GM18909 (cell line): ENCODE measurements at regions not wholly inside any gene's neighbourhood (a gene's known extent, or its start where the extent isn't known, plus 50 kb on each side); places are given as distances from the start of the nearest gene placed in this dataset.
"Not testable (repeated sequence)": the region's sequence is repeated elsewhere in the genome, so short reads cannot be mapped to it uniquely, and the experiment has no call there.

ENCODE experiments used
- ATAC-seq: cut with Tn5 transposase; IDR thresholded peaks from one replicate; pipeline ENCODE4 v1.9.1; 2021; ENCODE audit warnings: mild to moderate bottlenecking; ENCODE audit not compliant: unreplicated experiment, poor library complexity

DNA sequence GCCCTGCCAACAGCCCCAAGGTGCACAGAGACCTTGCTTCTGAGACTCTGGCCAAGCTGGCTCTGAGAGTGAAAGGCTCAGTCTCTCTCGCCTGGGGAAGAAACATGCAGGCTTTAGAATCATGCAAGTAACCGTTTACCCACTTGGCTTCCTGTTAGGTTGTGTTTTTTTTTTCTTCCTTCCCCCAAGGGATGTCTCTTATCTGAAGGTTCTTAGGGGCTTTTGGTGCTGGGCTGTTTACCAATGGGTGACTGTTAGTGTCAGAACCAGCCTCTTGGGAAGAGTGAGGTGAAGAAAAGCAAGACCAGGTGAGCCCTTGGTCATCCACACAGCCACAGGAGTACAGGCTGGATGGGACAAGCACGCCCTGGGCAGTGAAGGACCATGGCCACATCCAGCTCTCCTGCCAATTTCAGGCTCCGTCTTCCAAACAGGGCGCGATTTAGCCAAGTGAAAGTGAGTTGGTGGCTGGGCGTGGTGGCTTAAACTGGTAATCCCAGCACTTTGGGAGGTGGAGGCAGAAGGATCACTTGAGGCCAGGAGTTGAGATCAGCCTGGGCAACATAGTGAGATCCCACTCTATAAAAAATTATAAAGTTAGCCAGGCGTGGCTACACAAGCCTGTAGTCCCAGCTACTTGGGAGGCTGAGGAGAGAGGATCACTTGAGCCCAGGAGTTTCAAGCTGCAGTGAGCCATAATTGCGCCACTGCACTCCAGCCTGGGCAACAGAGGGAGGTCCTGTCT is 76.3 kb upstream of the CUX1 start:
- peak; percentile 55 for ATAC-seq

DNA sequence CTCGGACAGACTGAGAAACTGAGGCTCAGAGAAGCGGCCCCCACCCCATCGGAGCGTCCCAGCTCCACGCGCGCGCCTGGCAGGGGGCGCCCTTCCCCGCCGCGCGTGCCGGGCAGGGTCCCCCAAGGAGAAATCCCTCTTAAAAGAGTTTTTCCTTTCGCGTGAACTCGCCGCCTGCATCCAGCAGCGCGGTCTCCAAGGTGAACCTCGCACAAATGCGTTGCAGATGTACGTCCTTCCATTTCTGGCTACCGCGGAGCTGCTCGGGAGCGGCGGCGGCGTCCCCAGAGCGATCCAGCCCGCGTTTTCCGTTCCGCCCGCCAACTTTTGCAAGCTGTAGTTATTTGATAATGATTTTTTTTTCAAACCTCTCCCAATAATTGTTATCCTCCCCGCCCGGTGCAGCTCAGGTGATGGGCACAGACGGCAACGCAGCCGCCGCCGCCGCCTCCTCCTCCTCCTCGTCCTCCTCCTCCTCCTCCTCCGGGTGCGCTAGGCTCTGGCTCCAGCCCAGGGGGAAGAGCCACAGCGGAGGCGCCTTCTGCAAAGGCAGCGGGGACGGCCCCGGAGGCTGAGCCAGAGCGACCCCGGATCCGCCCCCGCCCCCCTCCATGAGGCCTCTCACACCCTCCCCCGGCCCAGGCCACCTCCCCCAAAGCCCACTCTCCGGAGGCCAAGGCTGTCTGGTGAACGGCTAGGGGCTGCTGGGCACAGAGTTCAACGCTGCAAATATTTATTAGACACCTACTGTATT is 74.0 kb upstream of the CUX1 start:
- ATAC-seq, result no peak

DNA sequence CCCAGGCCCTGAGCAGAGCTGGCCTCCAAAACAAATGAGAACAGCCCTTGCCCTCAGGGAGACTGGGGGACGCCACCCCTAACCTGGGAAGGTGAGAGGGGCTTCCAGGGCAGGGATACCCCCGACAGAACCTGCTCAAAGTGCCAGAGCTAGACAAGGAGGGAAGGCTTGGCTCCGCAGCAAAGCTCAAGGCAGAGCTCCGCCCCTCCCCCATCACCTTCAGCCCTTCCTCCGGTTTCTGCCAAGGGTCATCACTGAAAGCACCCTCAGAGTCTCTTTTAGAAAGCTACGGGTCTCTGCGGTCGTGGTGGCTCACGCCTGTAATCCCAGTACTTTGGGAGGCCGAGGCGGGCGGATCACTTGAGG is 73.4 kb upstream of the CUX1 start:
- no peak for ATAC-seq

DNA sequence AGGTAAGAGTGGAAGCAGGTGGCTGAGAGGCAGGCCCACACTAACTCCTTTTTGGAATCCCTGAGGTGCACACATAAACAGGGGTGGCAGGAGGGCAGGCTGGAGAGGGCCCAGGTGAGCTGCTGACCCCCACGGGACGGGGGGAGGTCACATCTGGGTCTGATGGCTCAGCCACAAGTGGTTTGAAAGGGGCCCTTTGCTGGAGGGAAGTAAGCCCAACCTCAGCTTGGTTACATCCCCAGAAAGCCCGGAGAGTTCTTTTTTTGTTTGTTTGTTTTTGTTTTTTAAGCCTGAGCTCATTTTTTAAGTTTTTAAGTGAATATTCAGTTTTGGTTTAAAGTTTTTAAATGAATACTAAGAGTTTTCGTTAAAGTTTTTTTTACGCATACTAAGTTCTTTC is 72.8 kb upstream of the CUX1 start:
- ATAC-seq, result no peak

DNA sequence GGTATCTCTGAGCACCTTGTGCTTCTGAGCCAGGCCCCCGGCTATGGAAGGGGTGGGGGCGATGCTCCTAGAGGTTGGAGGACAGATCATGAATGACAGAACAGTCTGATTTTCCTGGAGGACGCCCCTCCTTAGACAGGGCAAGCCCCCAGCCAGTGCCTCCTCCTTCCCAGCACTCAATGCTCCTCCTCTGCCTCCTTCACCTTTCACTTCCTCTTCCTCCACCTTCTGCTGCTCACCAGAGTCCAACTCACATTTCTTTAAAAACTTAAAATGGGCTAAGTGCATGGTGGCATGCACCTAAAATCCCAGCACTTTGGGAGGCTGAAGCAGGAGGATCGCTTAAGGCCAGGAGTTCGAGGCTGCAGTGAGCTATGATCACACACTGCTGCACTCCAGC is 71.1 kb upstream of the CUX1 start:
- ATAC-seq, result peak; percentile 54

DNA sequence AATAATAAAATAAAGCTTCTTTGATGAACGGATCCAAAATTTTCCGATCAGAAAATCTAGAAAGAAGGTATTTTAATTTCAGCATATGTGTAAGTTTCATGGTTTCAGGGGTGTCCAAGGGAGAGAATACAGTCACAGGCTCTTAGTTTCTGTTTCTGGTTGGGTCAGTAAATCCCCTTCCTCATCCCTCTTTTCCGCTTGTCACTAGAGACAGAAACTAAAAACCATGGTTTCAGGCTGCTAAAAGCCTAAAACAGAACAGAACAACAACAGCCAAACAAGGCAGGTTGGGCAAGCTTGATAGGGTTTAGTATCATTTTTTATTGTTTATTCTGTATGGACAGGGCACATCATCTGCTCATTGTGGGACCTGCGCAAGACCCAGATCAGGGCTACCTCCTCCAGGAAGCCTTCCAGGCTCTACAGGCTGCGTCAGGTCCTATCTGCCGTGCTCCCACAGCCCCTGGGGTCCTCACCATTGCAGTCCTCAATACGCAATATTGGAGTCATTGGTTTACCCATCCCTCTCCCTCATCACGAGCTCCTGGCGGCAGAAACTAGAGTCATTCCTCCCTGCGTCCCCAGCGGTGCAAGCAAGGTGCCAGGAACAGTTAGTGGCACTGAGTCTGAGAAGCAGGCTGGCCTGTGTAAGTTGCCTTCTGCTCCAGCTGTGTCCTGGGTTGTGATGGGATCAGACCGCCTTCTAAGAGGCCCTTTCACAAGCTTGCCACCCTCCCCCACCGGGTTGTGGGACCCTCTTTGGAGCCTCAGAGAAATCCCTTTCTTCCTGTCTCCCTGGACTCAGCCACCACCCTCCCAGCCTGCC is 70.2 kb upstream of the CUX1 start:
- ATAC-seq, result no peak

DNA sequence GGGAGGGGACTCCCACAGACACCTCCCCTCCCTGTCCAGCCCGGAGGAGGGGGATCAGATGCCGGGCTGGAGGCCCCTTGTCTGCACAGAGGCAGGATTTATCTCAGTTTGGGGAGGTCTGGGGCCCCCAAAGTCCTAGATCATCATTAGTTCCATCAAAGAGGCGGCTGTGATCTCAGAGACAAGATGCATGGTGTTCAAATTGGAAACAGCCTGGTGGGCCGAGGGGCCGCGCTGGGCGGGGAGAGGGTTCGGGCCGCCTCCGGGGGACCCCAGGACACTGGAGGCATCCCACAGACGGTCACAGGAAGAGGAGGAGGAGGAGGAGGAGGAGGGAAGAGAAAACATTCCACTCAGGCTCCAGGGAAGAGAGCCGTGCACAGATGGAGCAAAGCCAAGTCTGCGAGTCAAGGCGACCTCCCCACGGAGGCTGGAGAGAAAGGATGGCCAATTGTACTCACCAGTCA is 69.5 kb upstream of the CUX1 start:
- no peak for ATAC-seq

DNA sequence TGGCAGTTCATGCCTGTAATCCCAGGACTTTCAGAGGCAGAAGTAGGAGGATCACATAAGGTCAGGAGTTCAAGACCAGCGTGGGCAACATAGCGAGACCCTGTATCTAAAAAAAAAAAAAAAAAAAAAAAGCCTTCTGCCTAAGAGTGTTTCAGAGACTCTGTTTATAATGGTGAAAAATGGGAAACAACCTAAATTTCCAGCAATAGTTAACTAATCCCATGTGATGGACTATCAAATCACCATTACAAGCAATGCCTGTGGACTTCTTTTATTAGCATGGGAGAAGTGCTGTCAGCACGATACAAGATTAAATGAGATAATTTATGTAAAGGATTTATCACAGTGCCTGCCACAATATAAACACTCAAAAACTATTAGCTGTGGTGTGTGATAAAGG is 67.5 kb upstream of the CUX1 start:
- no peak for ATAC-seq

DNA sequence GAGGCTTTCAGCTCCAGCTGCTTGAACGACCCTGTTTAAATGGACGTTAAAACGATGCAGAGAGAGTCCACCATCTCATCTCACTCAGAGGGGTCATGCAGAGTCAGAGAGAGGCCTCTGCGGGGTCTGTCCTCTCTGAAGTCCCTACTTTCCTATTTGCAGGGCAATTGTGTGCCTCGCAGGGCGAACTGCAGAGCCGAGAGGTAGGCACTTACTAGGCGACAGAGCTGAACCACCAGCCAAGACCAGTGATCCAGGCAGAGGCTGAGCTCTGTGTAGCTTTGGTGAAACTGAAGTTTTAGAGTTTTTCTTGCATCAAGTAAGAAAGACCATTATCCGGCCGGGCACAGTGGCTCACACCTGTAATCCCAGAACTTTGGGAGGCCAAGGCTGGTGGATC is 64.1 kb upstream of the CUX1 start:
- ATAC-seq, result no peak

DNA sequence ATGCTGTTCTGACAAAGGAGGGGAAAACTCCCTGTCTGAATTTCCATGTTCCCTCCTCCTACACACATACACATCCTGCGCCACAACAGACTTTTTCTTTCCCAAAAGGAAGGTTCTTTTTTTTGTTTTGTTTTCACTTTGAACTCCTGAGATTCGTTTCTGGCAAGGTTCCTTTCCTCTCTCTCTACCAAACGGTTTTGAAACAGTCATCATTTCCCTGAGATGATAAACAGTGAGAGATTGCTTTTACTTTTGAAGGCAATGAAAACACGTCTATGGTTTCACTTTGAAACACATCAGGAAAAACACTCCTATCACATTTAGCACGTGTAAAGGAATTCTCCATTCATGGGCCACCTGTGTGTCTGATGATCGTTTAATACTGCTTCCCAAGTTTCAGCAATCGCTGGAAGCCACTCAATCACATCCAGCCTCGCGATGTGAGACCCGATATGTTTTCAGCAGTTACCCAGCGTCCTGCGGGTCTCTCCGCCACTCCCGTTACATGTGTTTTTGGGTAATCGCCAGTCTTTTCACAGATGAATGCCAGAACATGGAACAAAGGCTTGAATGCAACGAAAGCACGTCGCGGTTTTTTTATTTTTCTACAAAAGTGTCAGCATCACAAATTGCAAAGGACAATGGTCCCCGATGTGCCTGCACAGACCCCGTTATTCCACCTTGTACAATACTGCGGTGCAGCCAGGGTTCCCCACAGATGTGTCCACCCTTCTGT is 62.8 kb upstream of the CUX1 start:
- no peak for ATAC-seq

DNA sequence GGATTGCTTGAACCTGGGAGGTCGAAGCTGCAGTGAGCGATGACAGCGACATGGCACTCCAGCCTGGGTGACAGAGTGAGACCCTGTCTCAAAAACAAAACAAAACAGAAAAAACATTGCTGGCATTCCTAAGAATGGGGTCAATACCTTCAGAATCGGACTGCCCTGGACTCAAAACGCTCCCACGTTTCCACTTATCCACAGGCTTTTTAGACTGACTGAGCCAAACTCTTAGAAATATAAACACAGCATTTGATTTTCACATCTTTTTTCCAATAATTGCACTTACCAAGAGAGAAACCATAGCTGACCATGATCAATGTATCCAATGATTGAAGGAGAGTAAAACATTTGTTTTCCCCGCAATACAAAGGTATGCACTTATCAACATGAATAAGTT is 59.5 kb upstream of the CUX1 start:
- no peak for ATAC-seq

DNA sequence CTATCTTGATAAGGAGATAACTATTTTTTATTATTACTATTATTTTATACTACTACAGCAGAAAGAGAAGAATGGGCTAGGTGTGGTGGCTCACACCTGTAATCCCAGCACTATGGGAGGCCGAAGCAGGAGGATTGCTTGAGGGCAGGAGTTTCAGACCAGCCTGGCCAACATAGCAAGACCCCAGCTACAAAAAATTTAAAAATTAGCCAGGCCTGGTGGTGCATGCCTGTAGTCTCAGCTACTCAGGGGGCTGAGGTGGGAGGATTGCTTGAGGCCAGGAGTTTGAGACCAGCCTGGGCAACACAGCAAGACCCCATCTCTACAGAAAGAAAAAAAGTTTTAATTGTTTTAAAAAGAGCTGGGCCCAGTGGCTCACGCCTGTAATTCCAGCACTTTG is 58.9 kb upstream of the CUX1 start:
- not testable (repeated sequence) for ATAC-seq

DNA sequence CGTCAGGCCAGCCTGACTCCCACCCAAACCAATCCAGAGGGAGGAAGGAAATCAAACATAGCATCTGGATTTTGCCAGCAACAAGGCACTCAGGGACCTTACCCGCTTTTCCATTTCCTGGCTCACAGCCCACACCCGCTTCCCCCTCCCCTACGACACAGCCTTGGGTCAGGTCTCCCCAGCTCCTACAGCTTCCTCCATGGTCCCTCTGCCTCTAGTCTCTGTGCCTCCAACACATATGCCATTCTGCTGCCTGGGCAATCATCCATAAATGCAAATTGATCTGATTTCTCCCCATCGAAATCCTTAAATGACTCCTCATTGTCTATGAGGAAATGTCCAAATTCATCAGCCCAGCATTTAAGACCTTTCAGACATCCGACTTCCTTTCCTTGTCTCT is 53.2 kb upstream of the CUX1 start:
- no peak for ATAC-seq

DNA sequence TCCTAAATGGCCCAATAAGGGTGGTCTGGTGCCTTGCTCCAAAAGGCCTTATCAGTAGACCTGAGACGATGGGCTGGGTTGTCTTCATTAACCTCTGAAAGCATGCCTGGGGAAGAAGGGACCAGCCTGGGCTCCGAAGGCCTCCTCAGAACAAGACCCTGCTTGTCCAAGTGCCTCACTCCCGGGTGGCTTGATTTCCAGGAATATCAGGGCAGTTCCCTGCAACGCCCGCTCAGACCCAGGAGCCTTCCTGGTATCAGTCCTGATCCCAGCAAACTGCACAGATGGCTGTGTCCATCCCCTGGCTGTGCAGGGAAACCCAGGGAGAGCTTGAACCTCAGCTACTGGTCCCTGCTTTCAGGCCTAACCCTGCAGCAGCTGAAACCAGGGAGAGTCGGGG is 49.9 kb upstream of the CUX1 start:
- no peak for ATAC-seq
